ENCODE measurements at regions not wholly inside any gene's neighbourhood (a gene's known extent, or its start where the extent isn't known, plus 50 kb on each side); places are given as distances from the start of the nearest gene placed in this dataset.

DNA sequence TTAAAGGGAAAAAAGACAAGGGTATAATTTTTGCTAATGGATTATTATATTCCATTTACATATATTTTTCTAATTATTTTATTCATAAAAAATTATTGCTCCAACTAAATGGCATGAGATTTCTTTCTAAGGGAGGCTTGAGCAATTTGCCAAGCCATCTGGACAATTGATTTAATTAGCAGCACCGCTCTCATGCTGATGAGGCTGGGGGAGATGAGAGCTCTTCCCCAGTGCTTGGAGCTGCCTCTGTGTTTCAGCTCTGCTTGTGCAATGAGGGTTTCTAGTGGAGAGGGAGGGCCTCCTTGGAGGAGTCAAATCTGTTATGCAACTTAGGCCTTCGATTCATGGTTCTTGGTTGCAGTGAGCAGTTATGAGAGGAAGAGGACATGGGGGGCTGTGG lies 574.3 kb downstream of the TCERG1L start:
- DNase-seq, result no peak

DNA sequence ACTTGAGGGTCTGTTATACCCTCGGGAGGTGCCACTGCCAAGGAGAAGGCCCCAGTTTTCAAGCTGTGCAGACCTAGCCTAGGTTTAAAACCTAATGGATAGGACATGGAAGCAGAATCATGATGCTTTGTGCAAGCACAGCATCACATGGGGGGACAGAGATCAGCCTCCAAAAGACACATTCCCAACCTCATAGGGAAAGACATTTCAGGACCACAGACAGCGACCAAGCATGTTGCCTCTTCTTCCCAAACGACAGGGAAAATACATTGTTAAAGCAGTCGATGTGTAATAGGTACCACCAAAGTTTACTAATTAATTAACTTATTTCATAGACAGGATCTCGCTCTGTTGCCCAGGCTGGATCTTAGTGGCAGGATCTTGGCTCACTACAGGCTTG lies 573.9 kb downstream of the TCERG1L start:
- no peak for DNase-seq

DNA sequence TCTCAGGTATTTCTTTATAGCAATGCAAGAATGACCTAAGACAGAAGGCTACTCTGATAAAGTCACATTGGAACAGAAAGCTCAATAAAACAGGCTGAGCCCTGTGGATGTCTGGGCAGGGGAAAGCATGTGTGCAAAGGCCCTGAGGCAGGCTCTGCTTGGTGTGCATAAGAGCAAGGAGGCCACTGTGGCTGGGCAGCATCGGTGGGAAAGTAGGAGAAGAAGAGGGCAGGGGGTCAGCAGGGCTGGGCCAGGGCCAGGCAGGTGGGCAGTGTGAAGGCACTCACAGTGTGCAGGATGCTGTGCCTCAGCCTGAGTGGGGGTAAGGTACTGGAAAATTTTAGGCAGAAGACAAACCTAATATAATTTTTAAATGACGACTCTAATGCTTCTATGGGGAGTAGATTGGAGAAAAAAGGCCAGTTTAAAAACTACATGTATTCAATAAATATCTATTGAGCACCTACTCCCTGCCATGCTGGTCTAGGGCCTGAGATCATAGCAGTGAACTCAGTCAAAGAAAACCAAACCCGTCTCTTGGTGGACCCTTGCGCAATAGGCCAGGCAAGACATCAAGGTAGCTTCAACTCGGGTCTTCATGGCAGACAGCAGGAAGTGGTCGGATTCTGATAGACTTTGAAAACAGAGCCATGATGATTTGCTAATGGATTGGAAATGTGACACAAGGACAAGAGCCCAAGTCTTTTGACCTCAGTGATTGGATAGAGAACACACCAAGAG lies 572.3 kb downstream of the TCERG1L start:
- DNase-seq, result no peak

DNA sequence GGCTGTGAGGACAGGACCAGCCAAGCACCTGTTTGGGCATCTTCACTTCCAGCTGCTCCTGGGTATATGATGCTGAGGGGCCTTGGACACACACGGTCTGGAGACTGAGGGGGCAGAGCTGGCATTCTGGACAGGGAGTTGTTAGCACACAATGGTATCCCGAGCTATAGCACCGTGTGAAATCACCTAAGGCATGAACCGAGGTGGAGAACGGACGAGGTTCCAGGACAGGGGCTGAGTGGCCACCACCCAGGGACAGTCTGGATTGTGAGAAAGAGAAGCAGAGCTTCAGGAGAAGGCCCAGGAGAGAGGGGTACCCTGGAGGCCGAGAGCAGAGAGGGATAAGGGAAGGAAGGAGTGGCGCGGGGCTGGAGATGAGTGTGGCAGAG lies 571.8 kb downstream of the TCERG1L start:
- DNase-seq, result no peak

DNA sequence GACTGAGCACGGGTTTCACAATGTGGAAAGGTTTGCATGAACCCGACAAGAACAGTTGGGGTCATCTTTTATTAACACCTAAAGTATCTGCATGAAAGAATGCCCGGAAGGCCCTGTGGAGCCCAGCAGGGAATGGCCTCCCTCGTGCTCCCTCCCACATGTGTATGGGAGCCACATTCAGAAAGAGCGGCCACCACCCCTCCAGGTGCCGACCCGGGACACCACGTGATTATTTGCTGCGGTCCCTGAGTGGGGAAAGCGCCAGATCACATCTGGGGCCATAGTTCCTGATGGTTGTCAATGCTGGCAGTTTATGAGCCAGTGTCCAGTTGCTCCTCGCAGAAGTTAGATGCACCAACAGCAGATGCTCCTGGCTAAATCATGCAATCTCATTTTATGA lies 571.4 kb downstream of the TCERG1L start:
- DNase-seq, result no peak

DNA sequence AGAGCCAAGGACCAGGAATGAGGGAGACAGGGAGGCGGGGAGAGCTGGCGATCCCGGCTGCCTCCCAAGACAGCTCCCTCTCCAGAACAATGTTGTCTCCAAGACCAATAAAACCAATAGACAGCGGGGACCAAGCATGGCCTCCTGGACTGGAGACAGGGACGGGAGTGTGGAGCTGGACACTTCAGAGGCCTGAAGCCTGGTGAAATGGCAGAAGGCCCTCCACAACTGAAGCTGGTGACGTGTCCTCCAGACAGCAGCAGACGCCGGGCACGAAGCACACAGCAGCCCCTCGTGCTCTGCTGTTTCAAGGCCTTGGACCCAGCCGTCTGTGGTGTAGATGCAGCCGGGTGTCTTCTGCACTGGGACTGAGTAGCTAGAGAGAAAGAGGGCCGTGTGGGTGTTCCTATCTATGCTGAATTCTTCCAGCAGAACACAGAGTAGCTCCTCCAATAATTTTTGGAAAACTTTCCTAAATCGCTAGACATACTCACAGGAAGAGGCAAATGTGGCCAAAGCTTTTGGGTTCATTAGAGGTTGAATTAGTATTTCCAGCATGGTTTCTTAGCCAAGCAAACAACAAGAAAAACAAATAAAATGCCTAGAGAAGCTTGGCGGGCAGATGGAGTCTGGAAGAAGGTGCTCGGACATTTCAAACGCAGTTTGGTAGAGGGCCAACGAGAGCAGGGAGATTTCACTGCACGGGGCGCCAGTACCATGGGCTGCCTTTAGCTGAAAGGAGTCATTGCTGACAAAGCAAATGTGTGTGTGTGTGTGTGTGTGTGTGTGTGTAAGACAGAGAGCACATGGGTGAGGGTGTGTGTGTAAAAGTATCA lies 570.4 kb downstream of the TCERG1L start:
- no peak for DNase-seq

DNA sequence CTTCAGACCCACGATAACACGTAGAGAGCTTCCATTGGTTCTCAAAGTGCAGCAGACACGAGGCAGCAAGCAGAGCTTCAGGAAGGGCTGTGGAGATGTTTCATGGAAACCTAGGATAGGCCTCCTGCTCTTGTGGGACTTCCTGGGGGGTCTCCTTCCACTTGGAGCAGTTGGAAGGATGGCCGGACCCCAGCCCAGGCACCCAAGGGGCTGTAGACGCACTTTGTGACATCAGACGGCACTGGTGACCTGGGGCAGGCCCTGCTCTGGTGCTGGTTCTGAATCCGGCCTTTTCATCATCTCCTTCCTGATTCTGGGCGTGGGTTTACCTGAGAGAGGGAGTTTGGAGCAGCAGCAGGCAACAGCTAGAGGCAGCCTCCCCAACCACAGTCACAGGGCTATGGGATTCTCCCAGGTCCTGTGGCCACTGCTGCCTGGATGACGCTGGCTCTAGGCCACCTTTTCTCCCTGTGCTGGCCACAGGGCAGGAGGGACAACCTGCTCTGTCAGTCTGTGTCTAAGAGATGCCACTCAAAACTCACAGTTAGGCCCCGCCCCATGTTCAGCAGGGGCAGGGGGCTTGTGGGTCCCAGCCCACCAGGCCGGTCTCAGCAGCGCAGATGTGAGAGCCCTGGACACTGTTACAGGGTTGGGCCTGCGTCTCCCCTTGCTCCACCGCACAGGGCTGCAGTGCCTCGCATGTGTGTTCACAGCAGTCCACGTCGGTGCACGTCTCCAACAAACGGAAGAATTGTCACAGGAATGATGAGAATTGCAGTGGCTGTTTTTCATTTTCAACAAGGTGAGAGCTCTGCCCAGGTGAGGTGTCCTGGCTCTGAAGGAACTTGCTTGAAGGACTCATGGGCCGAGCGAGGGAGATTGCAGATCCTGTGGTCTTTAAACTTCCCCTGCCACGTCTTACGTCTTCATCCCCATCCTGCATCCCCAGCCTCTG lies 569.3 kb downstream of the TCERG1L start:
- DNase-seq, result no peak

DNA sequence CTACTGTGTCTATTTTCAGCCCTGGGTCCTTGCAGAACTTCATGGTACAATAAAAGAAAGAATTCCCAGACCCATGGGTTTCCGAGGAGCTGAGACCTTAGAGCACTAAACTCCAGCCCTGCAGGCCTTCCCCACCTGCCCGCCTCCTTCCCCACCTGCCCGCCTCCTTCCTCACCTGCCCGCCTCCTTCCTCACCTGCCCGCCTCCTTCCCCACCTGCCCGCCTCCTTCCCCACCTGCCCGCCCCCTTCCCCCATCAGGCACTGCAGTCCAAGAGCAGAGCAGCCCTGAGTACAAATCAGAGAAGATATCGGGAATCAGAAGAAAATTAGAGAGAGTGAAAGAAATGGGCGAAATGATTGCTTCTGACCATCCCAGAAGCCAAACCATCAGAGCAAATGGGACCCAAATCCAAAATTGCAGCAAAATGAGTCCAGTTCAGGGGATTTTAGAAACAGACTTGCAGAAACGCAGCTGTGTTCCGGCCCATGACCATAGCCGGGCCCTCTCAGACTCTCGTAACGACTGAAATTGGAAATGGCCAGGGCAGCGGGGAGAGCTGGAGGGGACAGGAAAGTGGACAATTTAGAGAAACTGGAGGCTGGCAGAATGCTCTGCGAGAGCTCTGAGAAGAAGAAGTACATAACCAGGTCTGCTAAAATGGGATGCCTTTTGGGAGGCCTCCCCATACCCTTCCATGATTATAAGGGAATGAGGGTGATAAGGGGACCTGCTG lies 568.4 kb downstream of the TCERG1L start:
- no peak for DNase-seq

DNA sequence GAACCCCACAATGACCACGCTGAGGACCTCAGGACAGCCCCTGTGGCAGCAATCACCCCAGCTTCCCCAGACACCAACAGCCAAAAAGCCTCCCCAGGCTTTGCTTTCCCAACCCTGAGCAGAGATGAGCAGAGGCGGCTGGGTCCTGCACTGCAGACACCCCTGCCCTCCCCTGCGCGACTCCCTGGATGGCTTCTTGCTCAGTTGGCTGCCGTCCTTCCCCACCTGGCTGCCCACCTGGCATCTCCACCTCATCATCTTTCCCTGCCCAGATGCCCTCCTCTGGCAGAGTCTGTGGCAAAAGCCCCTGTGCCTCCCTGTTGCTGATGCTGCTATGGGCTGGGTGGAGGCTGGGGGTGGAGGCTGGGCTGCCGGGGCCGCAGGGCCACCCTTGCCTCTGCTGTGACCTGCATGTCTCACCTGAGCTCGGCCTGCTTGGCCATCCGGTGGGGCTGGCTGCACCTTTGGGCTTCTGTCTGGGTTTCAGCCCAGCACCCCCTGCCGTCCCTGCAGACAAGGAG lies 567.7 kb downstream of the TCERG1L start:
- DNase-seq, result no peak

DNA sequence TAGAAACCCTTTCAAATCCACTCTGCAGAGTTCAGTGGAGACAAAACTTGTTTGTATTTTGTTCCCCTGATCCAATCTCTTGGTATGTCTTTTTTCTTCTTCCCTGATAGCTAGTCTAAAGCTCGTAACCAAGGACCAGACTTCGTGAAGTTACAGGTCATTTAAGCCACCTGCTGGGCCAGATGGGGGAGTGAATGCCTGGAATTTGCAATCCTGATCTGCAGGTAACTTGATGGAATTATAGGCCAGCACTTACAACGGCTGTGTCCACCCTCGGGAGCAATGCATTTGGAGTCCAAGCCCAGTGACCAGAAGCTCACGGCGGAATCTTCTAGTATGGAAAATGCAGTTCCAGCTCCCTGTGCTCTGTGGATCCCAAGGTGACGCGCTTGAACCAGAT lies 566.9 kb downstream of the TCERG1L start:
- no peak for DNase-seq

DNA sequence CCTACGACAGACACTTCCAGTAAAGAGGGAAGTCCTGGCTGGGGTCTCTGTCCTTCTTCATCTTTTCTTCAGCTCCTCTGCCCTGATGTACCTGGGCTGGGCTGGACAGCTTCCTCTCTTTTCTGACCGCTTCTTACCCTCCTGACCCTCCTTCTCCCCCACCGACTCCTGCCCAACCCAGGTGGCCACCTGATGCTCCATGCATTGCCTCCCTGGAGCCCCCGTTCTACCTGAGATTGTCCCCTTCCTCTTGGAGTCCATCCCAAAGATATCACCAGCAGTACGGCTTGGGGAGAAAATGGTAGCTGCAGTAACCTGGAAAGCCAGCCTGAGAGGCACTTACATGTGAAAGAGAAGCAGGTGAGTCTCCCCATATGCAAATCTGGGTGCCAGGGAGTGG lies 566.3 kb downstream of the TCERG1L start:
- no peak for DNase-seq

DNA sequence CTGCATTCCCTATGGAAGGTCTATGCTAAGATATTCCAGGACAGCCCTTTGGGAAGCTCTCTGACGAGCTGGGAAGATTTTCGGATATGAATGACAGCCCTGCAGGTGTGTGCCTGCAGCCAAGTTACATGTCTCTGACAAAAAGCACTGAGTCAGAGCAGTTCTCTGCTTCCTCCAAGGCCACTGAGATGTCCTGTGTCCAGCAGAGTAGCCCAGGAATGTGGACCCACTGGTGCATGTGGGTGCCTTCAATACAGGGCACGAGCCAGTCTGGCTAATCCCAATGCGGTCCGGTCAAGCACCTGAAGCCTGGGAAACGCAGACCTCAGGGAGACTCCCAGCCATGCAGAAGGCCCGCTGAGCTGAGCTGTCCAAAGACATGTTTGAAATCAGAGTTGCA lies 565.7 kb downstream of the TCERG1L start:
- DNase-seq, result no peak

DNA sequence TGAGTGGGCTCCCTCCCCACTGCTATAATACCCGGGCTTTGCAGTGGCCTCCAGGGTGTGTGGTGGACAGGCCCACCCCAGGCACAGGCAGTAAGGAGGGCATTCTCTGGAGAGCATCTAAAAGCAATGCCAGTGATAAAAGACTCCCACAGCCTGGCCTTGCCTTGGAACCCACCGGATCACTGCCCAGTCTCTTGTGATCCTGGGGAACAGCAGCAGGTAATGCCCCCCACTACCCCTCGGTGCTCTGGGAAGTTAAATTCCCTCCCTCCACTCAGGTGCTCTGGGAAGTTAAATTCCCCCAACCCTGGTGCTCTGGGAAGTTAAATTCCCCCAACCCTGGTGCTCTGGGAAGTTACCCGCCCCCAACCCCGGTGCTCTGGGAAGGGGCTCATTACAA lies 565.2 kb downstream of the TCERG1L start:
- no peak for DNase-seq

DNA sequence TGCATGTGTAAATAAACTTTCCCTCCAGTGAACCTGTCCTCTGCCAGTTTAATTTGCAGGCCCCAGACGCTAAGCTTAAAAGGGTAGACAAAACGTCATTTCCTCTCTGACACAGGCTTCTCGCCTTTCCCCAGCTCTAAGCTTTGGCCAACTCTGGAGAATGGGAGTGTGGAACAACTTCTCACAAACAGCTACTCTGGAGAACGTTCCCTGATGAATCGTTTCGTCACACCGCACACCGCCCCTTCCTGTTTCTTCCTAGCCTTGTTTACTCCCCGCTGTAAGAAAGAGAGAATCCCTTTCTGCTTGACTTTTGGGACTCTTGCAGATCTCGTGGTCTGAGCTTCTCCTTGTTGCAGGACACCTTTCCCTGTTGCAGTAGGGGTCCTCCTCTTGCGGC lies 564.2 kb downstream of the TCERG1L start:
- peak; percentile 26 to 38 for DNase-seq

DNA sequence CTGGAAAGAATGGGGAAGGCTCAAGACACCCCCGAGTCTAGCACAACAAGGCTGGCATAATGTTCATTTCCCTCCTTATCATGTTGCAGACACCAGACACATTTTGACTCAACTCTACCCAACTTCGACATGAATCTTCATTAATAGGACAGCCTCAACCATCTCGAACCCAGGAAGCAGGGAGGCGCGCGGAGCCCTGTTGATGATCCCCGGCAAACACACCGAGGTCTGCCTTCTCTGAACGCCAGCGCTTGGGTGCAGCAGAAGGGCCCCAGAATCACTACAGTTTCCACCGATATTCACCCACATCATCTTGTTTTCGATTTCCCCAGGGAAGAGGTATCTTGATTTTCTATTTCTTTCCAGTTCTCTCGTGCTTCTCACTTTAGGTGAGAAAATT lies 563.6 kb downstream of the TCERG1L start:
- DNase-seq, result no peak

DNA sequence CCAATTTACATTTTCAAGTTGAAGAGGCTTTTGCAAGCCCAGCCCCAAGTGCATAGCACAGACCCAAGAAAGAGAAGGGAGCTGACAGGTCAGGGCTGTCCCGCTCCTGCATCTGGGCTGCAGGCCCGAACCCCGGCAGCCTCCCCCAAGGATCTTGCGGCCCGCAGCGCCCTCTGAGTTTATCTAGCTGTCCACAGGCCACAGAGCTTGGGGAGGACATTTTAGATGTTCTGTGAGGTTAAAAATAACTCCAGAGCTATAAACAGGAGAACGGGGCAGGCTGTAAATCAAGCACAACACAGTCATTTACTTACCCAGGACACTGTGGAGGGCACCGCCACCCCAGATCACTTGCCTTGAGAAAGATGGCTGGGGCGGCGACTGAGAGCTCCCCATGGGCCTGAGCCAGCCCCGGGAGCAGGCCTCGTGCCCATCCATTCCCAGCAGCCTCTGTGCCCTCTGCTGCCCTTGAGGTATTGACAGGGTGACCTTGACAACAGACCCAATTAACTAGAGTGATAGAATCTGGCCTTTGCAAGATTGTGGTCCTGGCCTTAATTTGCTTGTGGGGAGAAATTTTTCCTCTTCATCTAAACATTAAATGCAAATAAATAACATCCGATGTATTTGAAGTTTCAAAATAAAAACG lies 563.0 kb downstream of the TCERG1L start:
- DNase-seq, result no peak

DNA sequence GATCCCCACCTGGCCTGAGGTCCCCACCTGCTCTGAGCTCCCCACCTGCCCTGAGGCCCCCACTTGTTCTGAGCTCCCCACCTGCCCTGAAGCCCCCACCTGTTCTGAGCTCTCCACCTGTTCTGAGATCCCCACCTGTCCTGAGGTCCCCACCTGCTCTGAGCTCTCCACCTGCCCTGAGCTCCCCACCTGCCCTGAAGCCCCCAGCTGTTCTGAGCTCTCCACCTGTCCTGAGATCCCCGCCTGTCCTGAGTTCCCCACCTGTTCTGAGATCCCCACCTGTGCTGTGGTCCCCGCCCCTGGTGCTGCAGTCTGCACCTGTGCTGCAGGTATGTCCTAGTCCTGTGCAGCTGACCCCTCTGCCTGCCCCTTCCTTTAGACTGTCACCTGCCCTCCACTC lies 561.6 kb downstream of the TCERG1L start:
- DNase-seq, result no peak

DNA sequence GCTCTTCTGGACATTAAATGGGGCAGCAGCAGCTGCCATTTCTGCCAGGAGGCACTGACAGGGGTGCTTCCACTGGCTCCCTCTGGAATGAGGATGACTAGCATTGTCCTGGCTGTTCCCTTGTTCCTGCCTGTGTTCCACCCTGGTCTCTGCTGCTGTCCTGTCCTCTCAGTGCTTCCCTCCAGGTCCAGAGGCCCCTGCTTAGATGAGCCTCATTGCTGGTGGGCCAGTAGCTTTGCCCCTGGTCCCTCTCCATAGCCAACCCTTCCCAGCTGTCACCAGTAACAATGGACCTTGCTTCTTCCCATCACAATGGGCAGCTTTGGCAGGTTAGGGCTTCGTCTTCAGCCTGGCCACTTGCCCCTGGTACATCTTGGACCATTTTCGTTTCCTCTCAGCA lies 561.1 kb downstream of the TCERG1L start:
- no peak for DNase-seq

DNA sequence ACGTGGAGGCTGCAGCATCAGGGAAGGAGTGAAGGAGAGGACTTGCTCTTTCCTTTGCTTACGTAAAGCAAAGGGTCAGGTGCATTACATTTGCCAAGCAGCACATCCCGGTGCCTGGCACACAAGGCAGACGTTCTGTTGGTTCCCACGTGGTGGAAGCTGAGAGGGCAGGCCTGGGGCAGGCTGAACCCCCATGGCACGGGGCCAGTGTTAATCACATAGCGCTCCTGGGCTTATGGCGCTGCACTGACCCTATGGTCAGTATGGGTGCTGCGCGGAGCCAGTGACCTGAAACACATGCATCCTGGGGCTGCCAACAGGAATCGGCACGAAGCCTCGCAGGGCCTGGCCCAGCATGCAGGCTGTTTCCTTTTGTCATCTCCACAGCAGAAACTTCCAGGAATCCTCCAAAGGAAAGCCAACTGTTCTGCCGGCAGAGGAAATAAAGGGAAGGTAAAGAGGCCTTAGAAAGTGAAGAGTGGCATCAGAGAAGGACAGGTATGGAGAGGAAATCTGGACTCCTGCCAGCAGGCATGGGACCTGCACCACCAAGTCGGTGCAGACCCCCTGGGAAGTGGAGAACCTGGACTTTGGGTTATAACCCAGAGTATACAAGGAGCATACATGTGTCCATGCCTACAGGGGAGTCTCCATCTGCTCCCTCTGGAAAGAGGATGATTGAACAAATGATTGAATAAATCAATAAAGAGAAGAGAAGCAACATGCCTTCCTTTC lies 560.2 kb downstream of the TCERG1L start:
- no peak for DNase-seq

DNA sequence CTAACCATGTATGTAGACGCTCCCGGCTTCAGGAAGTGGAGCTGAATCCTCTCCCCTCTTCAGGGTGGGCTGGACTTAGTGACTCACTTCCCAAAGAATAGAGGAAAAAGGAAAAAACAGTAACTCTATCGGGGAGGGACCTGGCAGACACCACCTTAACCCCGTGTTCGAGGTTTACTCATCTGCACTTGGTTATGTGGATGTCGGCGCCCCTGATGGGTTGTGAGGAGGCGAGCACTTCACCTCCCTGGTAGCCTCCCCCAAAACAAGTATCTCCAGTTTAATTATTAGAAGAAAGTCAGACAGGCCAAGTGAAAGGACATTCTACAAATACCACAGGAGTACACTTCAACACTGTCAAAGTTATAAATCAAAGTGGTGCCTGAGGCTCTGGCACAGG lies 559.7 kb downstream of the TCERG1L start:
- no peak for DNase-seq

DNA sequence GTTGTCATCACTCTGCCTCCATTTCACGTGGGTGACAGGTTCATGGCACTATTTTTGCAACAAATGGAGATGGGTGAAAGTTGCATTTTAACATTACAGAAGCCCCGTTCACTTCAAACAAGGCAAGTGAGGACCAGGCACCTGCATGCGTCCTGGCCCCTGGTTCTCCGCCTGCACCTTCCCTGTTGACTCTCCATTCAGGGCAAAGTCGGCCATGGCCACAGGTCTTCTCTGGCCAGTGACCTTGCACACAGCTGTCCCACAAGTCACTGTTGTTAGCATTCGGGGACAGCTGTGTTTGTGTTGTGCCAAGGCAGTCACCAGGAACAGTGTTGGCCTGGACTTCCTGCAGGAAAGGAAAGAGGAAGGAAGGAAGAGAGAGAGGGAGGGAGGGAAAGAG lies 554.9 kb downstream of the TCERG1L start:
- DNase-seq, result no peak

All from NCI-H526 (cell line).